ENCODE measurements at regions not wholly inside any gene's neighbourhood (a gene's known extent, or its start where the extent isn't known, plus 50 kb on each side); places are given as distances from the start of the nearest gene placed in this dataset.
"Not testable (repeated sequence)": the region's sequence is repeated elsewhere in the genome, so short reads cannot be mapped to it uniquely, and the experiment has no call there.

GRCh38 chr5:135154961-135155360, 120.9 kb upstream of the PITX1 start:
- no peak for DNase-seq

- no peak for DNase-seq
Measured at GRCh38 chr5:135154197-135154596, 120.2 kb upstream of the PITX1 start.

- DNase-seq, result no peak
Measured at GRCh38 chr5:135153661-135154060, 119.6 kb upstream of the PITX1 start.

- DNase-seq, result no peak
Measured at GRCh38 chr5:135153259-135153658, 119.2 kb upstream of the PITX1 start.

- DNase-seq, result not testable (repeated sequence)
Measured at GRCh38 chr5:135151660-135152059, 117.6 kb upstream of the PITX1 start.

GRCh38 chr5:135151256-135151655, 117.2 kb upstream of the PITX1 start:
- DNase-seq, result no peak

GRCh38 chr5:135150767-135151166, 116.7 kb upstream of the PITX1 start:
- DNase-seq, result no peak

GRCh38 chr5:135149956-135150723, 116.1 kb upstream of the PITX1 start:
- no peak for DNase-seq

GRCh38 chr5:135149229-135149955, 115.4 kb upstream of the PITX1 start:
- DNase-seq, result no peak

- no peak for DNase-seq
Measured at GRCh38 chr5:135147294-135148090, 113.5 kb upstream of the PITX1 start.

- no peak for DNase-seq
Measured at GRCh38 chr5:135145985-135146384, 112.0 kb upstream of the PITX1 start.

- DNase-seq, result not testable (repeated sequence)
Measured at GRCh38 chr5:135143682-135144081, 109.7 kb upstream of the PITX1 start.

- DNase-seq, result no peak
Measured at GRCh38 chr5:135141303-135142268, 107.6 kb upstream of the PITX1 start.

- no peak for DNase-seq
Measured at GRCh38 chr5:135140446-135141204, 106.6 kb upstream of the PITX1 start.

- DNase-seq, result no peak
Measured at GRCh38 chr5:135139381-135140134, 105.5 kb upstream of the PITX1 start.

GRCh38 chr5:135138116-135138850, 104.3 kb upstream of the PITX1 start:
- DNase-seq, result no peak

- no peak for DNase-seq
Measured at GRCh38 chr5:135137146-135137915, 103.3 kb upstream of the PITX1 start.

GRCh38 chr5:135136546-135136945, 102.5 kb upstream of the PITX1 start:
- no peak for DNase-seq

Data from effector CD8-positive, alpha-beta T cell (primary cell).